Thyroid gland (tissue), 4 donors: ENCODE measurements at regions not wholly inside any gene's neighbourhood (a gene's known extent, or its start where the extent isn't known, plus 50 kb on each side); places are given as distances from the start of the nearest gene placed in this dataset.
"Not testable (repeated sequence)": the region's sequence is repeated elsewhere in the genome, so short reads cannot be mapped to it uniquely, and the experiment has no call there.

Experiments
- DNase-seq, 2 donors: peaks; one replicate each; pipeline ENCODE4 v3.0.0-alpha.2; 2019
- H3K27ac ChIP-seq, 3 donors: fragments of 200-600 bp; sonication (generic); 1 replicate in 2 of 3; 2 replicates in 1 of 3; pipeline ENCODE4 v1.5.1; 2016 to 2019; ENCODE audit warnings: mild to moderate bottlenecking in 1 of 3, moderate library complexity in 1 of 3
- H3K27me3 ChIP-seq: fragments of 200-600 bp; sonication (generic); one replicate; pipeline ENCODE4 v1.5.1; 2019
- H3K36me3 ChIP-seq, 2 donors: fragments of 200-600 bp; sonication (generic); one replicate each; pipeline ENCODE4 v1.5.1; 2016 to 2019
- H3K4me1 ChIP-seq, 2 donors: fragments of 200-600 bp; sonication (generic); one replicate each; pipeline ENCODE4 v1.5.1; 2017 to 2019
- H3K4me3 ChIP-seq, 3 donors: fragments of 200-600 bp; sonication (generic); replicated peaks in 1 of 3; 1 replicate in 2 of 3; 2 replicates in 1 of 3; pipeline ENCODE4 v1.5.1; 2016; ENCODE audit warnings: mild to moderate bottlenecking in 1 of 3
- H3K9me3 ChIP-seq: fragments of 200-600 bp; sonication (generic); one replicate; pipeline ENCODE4 v1.5.1; 2017
- CTCF ChIP-seq, 6 experiments: fragments of 200-600 bp in 3 of 6; fragments of 450-650 bp in 3 of 6; sonication (generic) in 3 of 6; IDR thresholded peaks; one replicate each; pipeline ENCODE4 v1.5.1; 2016 to 2019; ENCODE audit warnings: antibody characterized with exemption in 6 of 6, mild to moderate bottlenecking in 2 of 6, inconsistent platforms in 1 of 6, moderate library complexity in 1 of 6
- POLR2A ChIP-seq, 2 donors: fragments of 450-650 bp; IDR thresholded peaks; one replicate each; pipeline ENCODE4 v1.6.1; 2017; ENCODE audit warnings: antibody characterized with exemption in 2 of 2, mild to moderate bottlenecking in 2 of 2, moderate library complexity in 1 of 2
- WGBS, 2 donors: methylation state at CpG; one replicate each; pipeline ENCODE4 v1.1.5; 2017; 5-methylcytosine and 5-hydroxymethylcytosine counted together
- intact Hi-C: fragments of 100-400 bp; cut with DNase I; formaldehyde crosslinking; loops from one replicate; pipeline ENCODE4 v1.15.1; 2023

- no peak for DNase-seq
- no peak overlapping the region for H3K4me3 ChIP-seq
- no peaks in the 10 kb centered on the region for H3K27me3 ChIP-seq
- H3K27ac ChIP-seq, result peak overlapping the region in 2 of 3 donors; percentile 25 to 49
- no peaks in the 10 kb centered on the region for H3K9me3 ChIP-seq
- intact Hi-C loops, result no loop called here
- H3K4me1 ChIP-seq, result no peaks in the 10 kb centered on the region
- WGBS, 2 donors, result 60 to 71% methylated on average over 2 of the region's 2 CpGs
- H3K36me3 ChIP-seq, result no peaks in the 10 kb centered on the region
- TF ChIP-seq POLR2A (IDR thresholded peaks at IDR 0.05) (no peak), CTCF (IDR thresholded peaks at IDR 0.05) (no peak)
Observed at GRCh38 chr4:128758314-128758922, 51.1 kb upstream of the JADE1 start.

DNA sequence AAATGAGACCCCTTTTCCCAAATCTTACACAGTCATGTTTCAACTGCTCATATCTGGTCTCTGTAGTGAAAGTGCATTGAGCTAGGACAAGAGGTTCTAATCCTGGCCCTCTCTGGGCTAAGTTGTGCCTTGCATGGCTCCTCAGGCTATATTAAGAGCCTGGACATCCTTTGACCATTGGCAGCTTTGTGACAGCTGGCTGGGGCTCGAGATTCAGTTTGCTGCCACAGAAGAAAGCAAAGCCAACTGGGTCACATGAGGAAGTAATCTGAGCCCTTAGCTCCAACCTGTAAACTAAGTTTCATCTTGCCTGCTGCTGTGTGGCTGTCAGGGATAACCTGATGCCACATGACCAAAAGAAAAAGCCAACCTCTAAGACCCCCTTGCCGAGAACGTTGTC, 51.8 kb upstream of the JADE1 start:
- H3K27me3 ChIP-seq, result no peaks in the 10 kb centered on the region
- intact Hi-C loops, result no loop called here
- H3K27ac ChIP-seq, result peak overlapping the region in 1 of 3 donors; percentile 4
- 39 to 40% methylated on average over 3 of the region's 3 CpGs for WGBS, 2 donors
- no peaks in the 10 kb centered on the region for H3K9me3 ChIP-seq
- H3K4me1 ChIP-seq, result no peaks in the 10 kb centered on the region
- no peaks in the 10 kb centered on the region for H3K36me3 ChIP-seq
- DNase-seq, result peak; percentile 66 to 73
- no peak overlapping the region for H3K4me3 ChIP-seq
- no peak for TF ChIP-seq POLR2A (IDR thresholded peaks at IDR 0.05)
- TF ChIP-seq CTCF (IDR thresholded peaks at IDR 0.05), result no peak

GRCh38 chr4:128751354-128751753, 58.1 kb upstream of the JADE1 start:
- no peak for DNase-seq
- 92 to 93% methylated on average over 4 of the region's 4 CpGs for WGBS, 2 donors
- H3K9me3 ChIP-seq, result no peaks in the 10 kb centered on the region
- H3K27me3 ChIP-seq, result no peaks in the 10 kb centered on the region
- no peak for TF ChIP-seq POLR2A (IDR thresholded peaks at IDR 0.05)
- no peak for TF ChIP-seq CTCF (IDR thresholded peaks at IDR 0.05)
- no peak overlapping the region for H3K4me3 ChIP-seq
- intact Hi-C loops, result no loop called here
- H3K27ac ChIP-seq, result no peak overlapping the region
- H3K4me1 ChIP-seq, result no peaks in the 10 kb centered on the region
- no peaks in the 10 kb centered on the region for H3K36me3 ChIP-seq

- H3K27ac ChIP-seq, H3K4me3 ChIP-seq, H3K27me3 ChIP-seq, H3K36me3 ChIP-seq, H3K4me1 ChIP-seq, intact Hi-C loops, H3K9me3 ChIP-seq, DNase-seq: not testable (repeated sequence)
- WGBS, 2 donors, result 96 to 97% methylated on average over 7 of the region's 7 CpGs
Observed at GRCh38 chr4:128741748-128742147, 67.8 kb upstream of the JADE1 start.

GRCh38 chr4:128737098-128737513, 72.4 kb upstream of the JADE1 start:
- DNase-seq, result no peak
- no peaks in the 10 kb centered on the region for H3K36me3 ChIP-seq
- no peak overlapping the region for H3K4me3 ChIP-seq
- 89 to 97% methylated on average over 9 of the region's 9 CpGs for WGBS, 2 donors
- intact Hi-C loops, result no loop called here
- peaks cover 0 to 5% of the 10 kb centered on the region in 2 donors for H3K4me1 ChIP-seq
- no peak overlapping the region for H3K27ac ChIP-seq
- TF ChIP-seq CTCF (IDR thresholded peaks at IDR 0.05) (no peak), POLR2A (IDR thresholded peaks at IDR 0.05) (no peak)
- no peaks in the 10 kb centered on the region for H3K27me3 ChIP-seq
- H3K9me3 ChIP-seq, result no peaks in the 10 kb centered on the region
